Caki2 (cell line): ENCODE measurements at regions not wholly inside any gene's neighbourhood (a gene's known extent, or its start where the extent isn't known, plus 50 kb on each side); places are given as distances from the start of the nearest gene placed in this dataset.
"Not testable (repeated sequence)": the region's sequence is repeated elsewhere in the genome, so short reads cannot be mapped to it uniquely, and the experiment has no call there.

Experiments used
- DNase-seq: peaks from one replicate; pipeline ENCODE4 v3.0.0-alpha.2; 2015; ENCODE audit warnings: low read depth
- in situ Hi-C: cut with HindIII; loops from 2 replicates; pipeline ENCODE4 v1.10.0; 2016; ENCODE audit warnings: low sequenced_read_pairs, low pct_unique_long_range_greater_than_20kb, mixed read lengths

DNA sequence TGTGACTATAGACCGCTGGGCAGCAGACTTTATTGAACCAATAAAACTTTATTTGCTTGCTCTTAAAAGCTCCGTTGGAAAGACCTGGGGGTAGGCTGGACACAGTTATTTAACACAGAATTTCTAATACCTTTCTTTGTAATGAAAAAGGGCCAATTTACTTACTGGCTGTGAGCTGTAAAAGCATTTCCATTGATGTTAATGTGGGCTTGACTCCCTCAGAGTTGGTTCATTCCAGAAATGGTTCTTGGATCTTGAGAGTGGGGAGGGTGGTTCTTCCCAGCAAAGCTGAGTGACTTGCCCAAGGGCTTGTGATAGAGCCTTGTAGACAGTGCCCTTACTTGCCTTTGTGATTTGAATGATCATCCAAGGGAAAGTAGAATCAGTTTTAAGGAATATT lies 100.6 kb downstream of the SOX4 start:
- in situ Hi-C loops = no loop called here
- DNase-seq = no peak

DNA sequence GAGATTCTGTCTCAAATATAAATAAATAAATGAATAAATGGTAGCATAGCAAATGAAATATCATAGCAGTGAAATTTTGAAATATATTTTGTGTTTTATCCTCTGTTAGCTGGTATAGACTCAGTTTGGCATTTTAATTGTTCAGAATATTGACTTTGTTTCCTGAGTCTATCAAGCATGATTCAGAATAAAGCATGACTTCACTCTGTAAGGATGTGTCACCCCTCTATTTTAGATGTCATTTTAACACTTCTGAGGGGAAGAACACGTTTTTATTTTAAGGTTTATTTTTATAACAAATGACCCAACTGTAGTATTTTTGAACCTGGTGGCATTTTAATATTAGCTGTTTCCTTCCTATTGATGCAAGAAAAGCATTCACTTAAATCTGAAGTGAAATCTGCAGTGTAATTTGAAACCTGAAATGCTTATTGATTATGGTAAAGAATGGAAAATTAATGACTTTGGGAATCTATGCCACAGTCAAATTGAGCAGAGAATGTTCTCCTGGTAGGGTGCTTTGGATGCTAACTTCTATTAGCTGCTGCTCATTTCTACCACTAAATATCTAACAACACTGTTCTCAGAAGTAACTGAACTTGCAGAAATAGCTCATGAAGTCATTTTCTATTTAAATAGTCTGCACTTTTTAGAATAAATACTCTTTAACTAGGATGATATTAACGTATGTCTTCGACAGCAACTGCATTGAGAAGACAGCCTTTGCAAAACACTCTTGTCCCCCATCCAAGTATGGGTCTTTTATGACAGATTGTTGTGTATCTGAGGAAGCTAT lies 114.2 kb downstream of the SOX4 start:
- DNase-seq = no peak
- in situ Hi-C loops = no loop called here

DNA sequence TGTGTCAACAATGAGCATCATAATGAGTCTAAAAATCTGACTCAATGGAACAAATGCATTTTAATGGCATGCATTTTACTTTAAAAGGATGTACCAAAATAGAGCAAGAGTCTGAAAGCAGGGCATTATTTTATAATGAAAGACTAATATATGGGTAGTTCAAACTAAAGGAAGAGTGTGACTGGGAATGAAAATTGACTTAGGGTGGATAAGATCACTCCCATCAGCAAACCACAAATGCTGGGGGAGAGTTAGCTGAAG lies 114.7 kb downstream of the SOX4 start:
- in situ Hi-C loops = no loop called here
- no peak for DNase-seq

DNA sequence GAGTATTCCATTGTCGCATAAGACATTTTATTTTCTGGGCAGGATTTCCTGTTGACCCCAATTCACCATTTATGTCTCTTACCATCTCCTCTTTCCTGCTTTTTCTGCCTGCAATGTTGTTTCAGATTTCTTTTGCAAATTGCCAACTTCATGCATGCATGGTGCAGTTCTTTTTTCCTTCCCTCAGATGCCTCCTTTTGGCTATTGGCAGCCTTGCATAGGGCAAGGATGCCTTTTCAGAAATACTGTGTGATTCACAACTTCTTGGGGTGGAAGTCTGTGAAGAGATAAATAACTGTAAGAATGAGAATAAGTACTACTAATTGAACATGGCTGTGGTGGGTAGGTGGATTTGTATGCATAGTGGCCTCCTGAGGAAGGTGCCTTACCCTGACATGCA lies 116.7 kb downstream of the SOX4 start:
- in situ Hi-C loops = no loop called here
- no peak for DNase-seq

DNA sequence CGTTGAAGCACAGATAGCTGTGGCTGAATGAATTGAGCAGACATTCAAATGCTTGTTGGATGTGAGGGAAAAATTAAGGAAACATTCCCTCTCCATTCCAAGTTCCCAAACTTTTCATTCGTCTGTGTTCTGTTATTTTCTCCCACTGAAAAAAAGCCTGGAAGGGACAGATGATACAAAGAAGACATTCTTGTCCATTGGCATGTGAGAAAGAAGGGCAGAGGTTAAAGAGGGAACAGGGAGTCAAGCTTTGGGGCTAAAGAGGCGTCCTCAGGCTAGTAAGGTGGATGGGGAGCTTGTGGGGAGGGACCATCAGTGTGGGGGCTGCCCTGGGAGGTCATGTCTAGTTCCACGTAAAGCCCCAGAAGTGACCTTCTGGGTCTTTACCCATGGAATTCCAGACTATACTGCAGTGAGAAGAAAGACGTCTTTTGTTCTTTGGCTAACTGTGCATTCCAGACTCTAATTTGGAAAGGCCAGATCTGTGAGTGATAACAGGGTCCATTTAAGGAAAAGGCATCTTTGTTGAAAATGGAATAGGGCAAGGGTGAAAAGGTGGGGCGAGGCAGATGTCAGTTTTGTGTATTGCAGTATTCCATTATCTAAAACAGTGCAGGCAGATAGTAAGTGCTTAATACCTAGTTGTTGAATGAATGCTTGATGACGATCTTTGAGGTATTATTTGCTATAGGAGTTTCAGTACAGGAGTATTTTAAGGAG lies 117.5 kb downstream of the SOX4 start:
- in situ Hi-C loops = no loop called here
- no peak for DNase-seq

DNA sequence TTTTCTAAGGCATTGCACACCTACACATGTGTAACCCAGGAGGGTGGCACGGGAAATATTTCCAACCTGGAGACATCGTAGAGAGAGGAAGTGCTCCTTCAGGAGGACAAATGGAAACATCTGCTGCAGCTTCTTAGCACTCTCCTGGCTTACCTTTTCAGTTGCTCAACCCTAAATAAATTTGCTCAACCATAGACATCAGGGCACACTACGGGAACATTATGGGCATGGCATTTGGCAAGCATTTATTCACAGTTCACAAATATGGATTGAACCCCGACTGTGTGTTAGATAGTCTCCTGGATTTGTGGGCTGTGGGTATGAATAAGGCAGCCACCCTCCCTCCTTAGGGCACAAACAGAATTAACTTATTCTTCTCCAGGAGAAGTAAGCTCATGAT lies 118.7 kb downstream of the SOX4 start:
- in situ Hi-C loops = no loop called here
- DNase-seq = no peak

DNA sequence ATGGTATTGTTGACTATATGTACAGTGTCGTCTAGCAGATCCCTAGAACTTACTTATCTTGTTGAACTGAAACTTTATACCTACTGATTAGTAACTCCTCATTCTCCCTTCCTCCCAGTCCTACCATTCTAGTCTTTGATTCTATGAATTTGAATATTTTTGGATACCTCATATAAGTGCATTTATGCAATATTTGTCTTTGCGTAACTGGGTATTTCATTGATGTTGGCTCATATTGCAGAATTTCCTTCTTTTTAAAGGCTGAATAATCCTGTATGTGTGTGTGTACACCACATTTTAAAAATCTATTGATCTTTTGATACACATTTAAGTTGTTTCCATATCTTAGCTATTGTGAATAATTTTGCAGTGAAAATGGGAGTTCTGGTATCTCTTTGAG lies 119.9 kb downstream of the SOX4 start:
- in situ Hi-C loops = no loop called here
- DNase-seq = no peak

DNA sequence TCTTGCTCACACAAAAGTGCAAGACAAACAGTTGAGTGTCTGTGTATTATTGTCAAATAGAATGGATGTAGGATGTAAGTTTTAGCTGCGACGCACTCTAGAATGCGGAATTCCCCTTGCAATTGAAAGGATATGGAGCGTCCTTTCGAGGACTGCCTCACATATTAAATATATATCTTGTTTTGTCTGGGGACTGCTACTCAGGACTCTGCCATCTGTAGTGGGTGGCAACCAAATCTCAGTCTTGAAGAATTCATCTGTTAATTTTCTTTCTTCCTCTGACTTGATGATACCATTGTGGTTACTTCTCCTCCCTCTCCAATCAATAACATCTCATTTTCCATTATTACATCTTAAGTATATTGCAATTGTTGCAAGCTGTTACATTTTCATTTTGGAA lies 121.6 kb downstream of the SOX4 start:
- no peak for DNase-seq
- in situ Hi-C loops = no loop called here

DNA sequence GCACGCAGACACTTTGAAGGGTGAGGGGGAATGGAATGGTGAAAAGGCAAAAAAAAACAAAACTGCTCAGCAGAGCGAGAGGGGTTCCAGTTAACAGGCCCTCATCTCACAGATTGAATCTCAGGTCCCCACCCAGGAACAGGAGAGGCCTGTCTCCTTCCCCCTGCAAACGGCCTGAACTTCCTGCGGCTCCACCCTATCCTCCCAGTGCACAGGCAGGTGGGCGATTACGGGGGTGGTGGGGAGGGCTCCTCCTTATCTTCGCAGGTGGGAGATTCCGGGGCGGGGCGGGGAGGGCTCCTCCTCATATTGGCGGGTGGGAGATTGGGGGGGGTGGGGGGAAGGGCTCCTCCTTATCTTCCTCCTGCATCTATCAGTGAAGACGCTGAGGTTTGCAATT lies 129.0 kb downstream of the SOX4 start:
- DNase-seq = no peak
- in situ Hi-C loops = no loop called here

DNA sequence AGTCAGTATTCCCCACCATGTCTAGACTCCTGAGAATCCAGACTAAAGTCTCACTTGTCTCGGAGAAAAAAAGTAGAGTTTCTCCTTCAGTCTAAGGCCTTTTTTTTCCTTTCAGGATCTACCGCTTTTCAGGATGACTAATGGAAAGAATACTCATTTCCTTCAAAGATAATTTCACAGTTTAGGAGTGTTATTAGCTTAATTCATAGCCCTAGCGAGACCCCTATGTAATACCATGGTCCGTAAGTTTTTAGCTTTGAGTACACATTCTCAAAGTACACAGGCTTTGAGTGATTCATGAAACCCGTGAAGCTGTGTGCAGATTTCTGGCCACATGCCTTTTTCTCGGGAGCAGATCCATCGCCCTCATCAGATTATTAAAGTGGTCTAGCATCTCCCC lies 133.1 kb downstream of the SOX4 start:
- DNase-seq = no peak
- in situ Hi-C loops = no loop called here

DNA sequence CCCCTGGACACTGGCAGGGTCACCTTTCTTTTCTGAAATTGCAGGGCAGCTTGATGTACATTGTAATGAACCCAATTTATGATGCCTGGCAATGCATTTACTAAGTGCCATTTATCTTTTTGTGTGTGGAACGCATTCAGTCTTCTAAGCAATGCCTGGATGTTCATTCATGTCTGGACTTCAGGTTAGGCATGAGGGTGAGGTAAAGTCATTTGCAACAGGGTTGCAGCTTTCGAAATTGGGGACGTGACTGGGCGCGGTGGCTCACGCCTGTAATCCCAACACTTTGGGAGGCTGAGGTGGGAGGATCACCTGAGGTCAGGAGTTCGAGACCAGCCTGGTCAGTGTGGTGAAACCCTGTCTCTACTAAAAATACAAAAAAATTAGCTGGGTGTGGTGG lies 134.6 kb downstream of the SOX4 start:
- in situ Hi-C loops = no loop called here
- DNase-seq = no peak

DNA sequence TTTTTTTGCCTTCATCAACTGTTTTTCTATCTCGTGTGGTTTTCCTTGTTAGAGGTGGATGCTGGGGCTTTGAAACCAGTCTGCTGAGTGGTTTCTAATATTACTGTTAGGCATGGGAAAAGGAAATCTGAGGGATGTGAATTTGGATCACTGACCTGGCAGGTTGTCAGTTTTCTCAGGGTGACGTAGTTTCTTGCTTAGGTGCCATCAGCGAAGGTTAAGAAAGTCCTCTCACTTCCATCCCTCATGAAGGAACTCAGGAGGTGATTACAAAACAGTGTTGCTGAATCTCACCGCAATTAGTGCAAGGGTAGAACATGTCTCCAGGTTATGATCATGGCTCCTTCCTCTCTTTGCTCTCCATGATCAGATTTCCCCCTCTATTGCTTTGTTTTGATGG lies 135.9 kb downstream of the SOX4 start:
- no peak for DNase-seq
- in situ Hi-C loops = no loop called here

DNA sequence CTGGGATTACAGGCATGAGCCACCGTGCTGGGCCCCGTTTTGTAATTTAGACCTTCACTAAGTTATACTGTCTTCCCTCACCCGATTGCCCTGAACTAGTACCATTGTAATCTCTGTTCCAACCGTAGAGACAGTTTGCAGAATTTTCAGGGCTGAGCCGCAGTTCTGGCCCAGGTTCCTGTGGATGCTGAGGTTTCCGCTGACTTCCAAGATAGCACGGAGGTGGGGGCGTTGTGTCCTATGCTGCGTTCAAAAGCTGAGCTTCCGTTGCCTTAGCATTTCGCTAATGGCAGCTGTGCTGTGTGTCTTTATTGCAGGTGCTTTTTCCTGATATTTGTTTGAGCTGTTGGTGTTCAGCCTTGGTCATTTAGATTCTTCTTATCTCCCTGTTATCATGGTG lies 137.0 kb downstream of the SOX4 start:
- in situ Hi-C loops = no loop called here
- DNase-seq = no peak

DNA sequence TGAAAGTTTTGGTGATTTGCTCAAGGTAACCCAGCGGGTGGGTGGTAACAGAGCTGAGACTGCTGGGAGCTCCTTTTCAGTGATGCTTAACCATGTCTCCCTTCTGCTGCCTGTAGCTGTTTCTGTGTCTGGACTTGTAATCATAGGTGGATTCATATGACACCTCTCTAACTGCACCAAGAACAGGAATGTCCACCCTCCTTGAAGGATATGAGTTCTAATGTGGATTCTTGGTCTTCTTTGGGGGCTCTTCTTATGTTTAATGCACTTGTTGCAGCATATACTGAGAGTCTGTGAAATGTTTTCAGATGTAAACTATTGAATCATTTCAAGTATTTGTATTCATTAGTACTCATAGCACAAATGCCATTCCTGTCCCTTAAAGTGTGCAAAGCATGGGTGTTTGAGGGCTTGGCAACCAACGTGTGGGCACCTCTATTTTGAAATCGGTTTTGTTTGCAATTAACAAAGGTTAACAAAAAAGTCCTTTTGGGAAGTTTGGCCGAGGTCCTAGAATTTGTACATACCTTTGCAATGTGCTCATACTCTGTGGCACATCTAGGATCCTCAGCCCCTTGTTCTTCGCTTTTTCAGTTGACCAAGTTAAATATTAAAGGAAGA lies 138.0 kb downstream of the SOX4 start:
- DNase-seq = peak; percentile 94
- in situ Hi-C loops = no loop called here

DNA sequence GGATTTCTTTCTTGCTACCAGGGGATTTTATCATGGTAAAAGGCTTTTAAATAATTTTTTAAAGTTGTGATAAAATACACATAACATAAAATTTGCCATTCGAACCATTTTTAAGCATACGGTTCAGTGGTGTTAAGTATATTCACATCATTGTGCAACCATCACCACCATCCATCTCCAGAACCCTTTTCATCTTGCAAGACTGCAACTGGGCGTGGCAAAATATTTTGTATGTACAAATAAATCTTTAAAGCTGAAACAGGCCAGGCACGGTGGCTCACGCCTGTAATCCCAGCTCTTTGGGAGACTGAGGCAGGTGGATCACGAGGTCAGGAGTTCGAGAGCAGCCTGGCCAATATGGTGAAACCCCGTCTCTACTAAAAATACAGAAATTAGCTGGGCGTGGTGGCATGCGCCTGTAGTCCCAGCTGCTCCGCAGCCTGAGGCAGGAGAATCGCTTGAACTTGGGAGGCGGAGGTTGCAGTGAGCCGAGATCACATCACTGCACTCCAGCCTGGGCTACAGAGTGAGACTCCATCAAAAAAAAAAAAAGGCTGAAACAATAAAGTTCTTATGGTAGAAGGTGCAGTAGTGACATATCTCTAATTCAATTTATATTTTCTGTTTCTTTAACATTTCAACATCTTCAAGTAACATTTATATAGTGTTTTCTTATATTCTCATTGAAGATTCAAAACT lies 138.6 kb downstream of the SOX4 start:
- in situ Hi-C loops = not testable (repeated sequence)
- peak; percentile 54 for DNase-seq

DNA sequence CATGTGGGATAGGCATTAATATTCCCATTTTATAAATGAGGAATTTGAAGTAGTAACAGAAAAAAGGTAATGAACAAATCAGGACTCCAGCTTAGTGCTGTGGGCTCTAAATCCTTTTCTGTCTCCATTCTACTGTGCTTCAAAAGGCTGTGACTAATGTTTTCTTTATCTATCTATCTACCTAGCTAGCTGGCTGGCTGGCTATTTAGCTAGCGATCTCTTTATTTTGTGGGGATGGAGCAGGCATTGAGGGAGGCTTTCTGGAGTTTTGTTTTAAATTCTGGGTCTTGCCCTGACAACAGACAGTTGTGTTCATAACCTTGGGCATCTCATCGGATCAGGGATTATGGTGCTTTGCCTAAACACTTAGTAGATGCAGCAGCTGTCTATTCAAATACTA lies 139.2 kb downstream of the SOX4 start:
- in situ Hi-C loops = no loop called here
- DNase-seq = peak; percentile 36

DNA sequence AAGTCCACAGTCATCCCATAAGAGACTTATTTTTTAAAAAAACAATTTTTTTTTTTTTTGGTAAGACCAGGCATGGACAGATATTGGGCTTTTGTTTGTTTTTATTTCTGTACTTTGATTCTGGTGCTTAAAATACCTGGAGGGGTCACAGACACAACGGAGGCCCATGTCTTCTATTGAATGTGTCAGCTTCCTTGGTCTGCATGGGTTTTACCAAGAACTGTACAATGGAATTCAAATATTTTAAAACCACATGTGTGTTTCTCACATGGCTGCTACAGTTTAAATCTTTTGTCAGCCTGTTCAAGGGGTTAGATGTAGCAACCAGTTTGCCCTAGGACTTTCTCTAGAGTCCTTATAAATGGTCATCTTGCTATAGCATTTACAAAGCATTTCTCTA lies 139.8 kb downstream of the SOX4 start:
- in situ Hi-C loops = no loop called here
- DNase-seq = no peak

DNA sequence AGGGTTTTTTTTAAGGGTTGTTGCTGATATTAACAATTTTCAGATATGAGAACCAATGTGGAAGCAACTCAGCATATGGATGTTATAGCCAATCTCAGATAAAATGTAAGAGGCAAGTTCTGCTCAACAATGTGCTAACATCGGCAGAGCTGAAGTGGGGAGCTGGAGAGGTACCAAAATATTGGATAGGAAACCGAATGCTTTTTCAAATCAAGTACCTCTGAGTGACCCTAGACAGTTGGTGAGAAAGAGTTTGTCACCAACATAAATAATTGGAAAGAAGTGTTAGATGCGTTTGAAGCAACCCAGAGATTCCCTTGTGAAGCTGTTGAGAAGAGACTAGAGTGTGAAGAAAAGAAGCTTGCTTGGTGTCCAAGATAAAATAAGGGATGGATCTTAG lies 140.7 kb downstream of the SOX4 start:
- DNase-seq = no peak
- in situ Hi-C loops = no loop called here
